ENCODE measurements at regions not wholly inside any gene's neighbourhood (a gene's known extent, or its start where the extent isn't known, plus 50 kb on each side); places are given as distances from the start of the nearest gene placed in this dataset.

- TF ChIP-seq TFAP4 (CRISPR knock-in tag; IDR thresholded peaks at IDR 0.05; ENCODE audit: borderline replicate concordance) (no peak), ZNF77 (CRISPR knock-in tag; IDR thresholded peaks at IDR 0.05) (no peak), SMARCB1 (IDR thresholded peaks at IDR 0.05; ENCODE audit: insufficient read length, low read depth) (no peak), OTX1 (CRISPR knock-in tag; IDR thresholded peaks at IDR 0.05) (no peak), TAF7 (tag; IDR thresholded peaks at IDR 0.05) (no peak), ARID3B (CRISPR knock-in tag; IDR thresholded peaks at IDR 0.05; ENCODE audit: borderline replicate concordance) (no peak), NFXL1 (CRISPR knock-in tag; IDR thresholded peaks at IDR 0.05) (no peak)
Measured at GRCh38 chr9:28720746-28721145, 1147.5 kb upstream of the C9orf72 start (continued).

GRCh38 chr9:28730111-28730510 lies 1156.8 kb upstream of the C9orf72 start:
- Histone ChIP-seq H3K4me3 (no peak overlapping the region), H3K79me2 (ENCODE audit: control insufficient read depth, insufficient read depth, low read length) (no peaks in the 10 kb centered on the region), H3K9me1 (ENCODE audit: control insufficient read depth, insufficient read depth, low read length) (no peaks in the 10 kb centered on the region), H3K9me3 (replicated peaks; ENCODE audit: control insufficient read depth, insufficient read depth, low read depth, low read length) (no peaks in the 10 kb centered on the region), H3K4me2 (ENCODE audit: insufficient read depth, low read length) (no peak overlapping the region), H3K9ac (ENCODE audit: insufficient read depth in 1 of 2, low read depth in 2 of 2, low read length in 2 of 2) (no peak overlapping the region), H3K4me1 (replicated peaks in 1 of 2; ENCODE audit: control insufficient read depth in 2 of 2, insufficient read depth in 2 of 2, low read length in 2 of 2) (no peaks in the 10 kb centered on the region), H3K27me3 (ENCODE audit: control insufficient read depth in 2 of 2, insufficient read depth in 2 of 2, low read length in 2 of 2) (no peaks in the 10 kb centered on the region), H3K36me3 (ENCODE audit: control insufficient read depth, insufficient read depth, low read length) (no peaks in the 10 kb centered on the region), H2AFZ (ENCODE audit: low read depth, low read length) (no peak overlapping the region), H3K27ac (ENCODE audit: extremely low read depth, low read depth, low read length) (no peak overlapping the region), H4K20me1 (replicated peaks; ENCODE audit: control insufficient read depth, insufficient read depth, low read length) (no peaks in the 10 kb centered on the region)
- WGBS (ENCODE audit: insufficient coverage, low coverage, missing lambda C conversion rate), result no CpG with 5 or more reads among the region's 2 CpGs
- DNase-seq (ENCODE audit: extremely low read depth in 1 of 4, low spot score in 3 of 4), result no peak
- CTCF ChIA-PET (ENCODE audit: low intra/inter-chr PET ratio), result no interaction called here
- FAIRE-seq, result no peak
- in situ Hi-C loops (cut with MboI), result no loop called here
- no peak for ATAC-seq
- BruUV-seq (replicated peaks), result no TSS peak
- POLR2A ChIA-PET, result no interaction called here
- intact Hi-C loops (cut with micrococcal nuclease), result no loop called here
- TF ChIP-seq IRF9 (tag; IDR thresholded peaks at IDR 0.05) (no peak), CCNT2 (IDR thresholded peaks at IDR 0.05; ENCODE audit: borderline replicate concordance, extremely low read depth, insufficient read length, low read depth, low read length) (no peak), ZNF280B (CRISPR knock-in tag; IDR thresholded peaks at IDR 0.05) (no peak), ELF4 (CRISPR knock-in tag; IDR thresholded peaks at IDR 0.05) (no peak), SIRT6 (IDR thresholded peaks at IDR 0.05; ENCODE audit: low read depth, low read length) (no peak), GTF3C2 (IDR thresholded peaks at IDR 0.05; ENCODE audit: borderline replicate concordance, extremely low read depth, insufficient read length) (no peak), TCF3 (CRISPR knock-in tag; IDR thresholded peaks at IDR 0.05) (no peak), PHTF2 (CRISPR knock-in tag; IDR thresholded peaks at IDR 0.05) (no peak)

Measured in K562 (cell line).